SU-DHL-6 (cell line): ENCODE measurements at regions not wholly inside any gene's neighbourhood (a gene's known extent, or its start where the extent isn't known, plus 50 kb on each side); places are given as distances from the start of the nearest gene placed in this dataset.

Experiments used
- CTCF ChIP-seq: fragments of 200-600 bp; sonication (generic); IDR thresholded peaks from one replicate; pipeline ENCODE4 v1.5.1; 2017; ENCODE audit warnings: antibody characterized with exemption, mild to moderate bottlenecking, low read length, moderate library complexity; ENCODE audit not compliant: insufficient read depth, poor library complexity, severe bottlenecking
- EZH2phosphoT487 ChIP-seq: fragments of 200-600 bp; sonication (generic), shearing (Covaris generic); conservative IDR thresholded peaks from 2 replicates; pipeline ENCODE4 v1.6.1; 2018; ENCODE audit warnings: mild to moderate bottlenecking, antibody characterized with exemption, low read length, moderate library complexity, mixed read lengths

GRCh38 chr2:120596990-120597594 is 138.6 kb upstream of the GLI2 start:
- TF ChIP-seq CTCF (no peak), EZH2phosphoT487 (no peak)
